ENCODE measurements at regions not wholly inside any gene's neighbourhood (a gene's known extent, or its start where the extent isn't known, plus 50 kb on each side); places are given as distances from the start of the nearest gene placed in this dataset.

DNA sequence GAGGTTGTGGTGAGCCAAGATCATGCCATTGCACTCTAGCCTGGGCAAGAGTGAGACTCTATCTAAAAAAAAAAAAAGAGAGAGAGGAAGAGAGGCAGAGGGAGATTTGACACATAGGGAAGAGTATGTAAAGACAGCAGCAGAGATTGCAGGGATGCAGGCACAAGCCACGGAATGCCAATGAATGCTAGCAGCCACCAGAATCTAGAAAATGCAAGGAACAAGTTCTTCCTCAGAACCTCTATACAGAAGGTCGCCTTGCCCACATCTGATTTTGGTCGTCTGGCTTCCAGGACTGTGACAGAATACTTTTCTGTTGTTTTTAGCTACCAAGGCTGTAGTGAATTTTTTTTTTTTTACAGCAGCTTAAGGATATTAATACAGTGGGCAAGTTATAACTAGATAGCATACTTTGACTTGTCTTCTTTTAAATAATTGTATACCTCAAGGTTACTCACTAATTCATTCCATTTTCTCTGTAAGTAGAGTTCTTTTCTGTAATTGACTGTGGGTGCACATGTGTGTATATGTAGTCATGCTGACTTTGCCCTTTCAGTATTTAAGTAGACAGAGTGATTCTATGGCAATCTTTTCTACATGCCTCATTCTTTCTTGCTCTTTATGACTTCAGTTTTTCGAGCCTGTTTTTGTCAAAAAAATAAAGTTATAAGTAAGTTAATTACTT is 402.2 kb downstream of the GJA1 start:
- no peak for DNase-seq

GRCh38 chr6:121838842-121839241 is 403.4 kb downstream of the GJA1 start:
- DNase-seq, result peak; percentile 95

DNA sequence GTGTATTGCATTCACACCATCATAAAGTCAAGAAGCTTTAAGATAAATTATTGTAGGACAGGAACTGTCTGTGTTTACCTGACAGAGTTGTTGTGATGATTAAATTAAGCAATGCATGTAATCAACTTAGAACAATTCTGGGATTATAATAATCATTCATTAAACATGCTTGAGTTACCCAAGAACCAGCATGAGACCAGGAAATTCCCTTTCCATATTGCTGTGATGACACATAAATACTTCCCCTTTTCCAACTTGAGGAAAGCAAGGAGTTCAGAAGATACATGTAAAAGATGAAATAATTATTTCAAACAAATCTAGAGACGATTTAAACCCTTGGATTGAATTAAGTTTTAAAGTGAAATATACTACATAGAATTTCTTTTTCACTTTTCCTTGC is 404.4 kb downstream of the GJA1 start:
- no peak for DNase-seq

DNA sequence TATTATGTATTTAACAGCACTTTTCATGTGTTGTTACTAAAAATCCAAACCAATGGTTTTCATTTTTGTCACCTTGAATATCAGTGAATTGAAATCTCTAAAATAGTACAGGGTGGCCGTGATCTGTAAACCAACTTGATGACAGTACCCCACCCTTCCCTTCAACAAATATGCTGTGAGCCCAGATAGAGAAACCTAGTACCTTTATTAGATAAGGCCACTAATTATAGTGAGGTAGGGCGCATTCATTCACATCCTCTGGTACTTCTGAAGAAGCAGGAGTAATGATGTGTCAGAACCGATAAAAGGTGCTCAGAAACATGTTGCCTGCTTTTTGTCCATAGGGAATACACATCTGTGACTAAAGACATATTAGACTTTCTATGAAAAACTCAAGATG is 409.5 kb downstream of the GJA1 start:
- no peak for DNase-seq

GRCh38 chr6:121847806-121848522 is 412.5 kb downstream of the GJA1 start:
- no peak for DNase-seq

GRCh38 chr6:121848523-121849255 is 413.2 kb downstream of the GJA1 start:
- no peak for DNase-seq

DNA sequence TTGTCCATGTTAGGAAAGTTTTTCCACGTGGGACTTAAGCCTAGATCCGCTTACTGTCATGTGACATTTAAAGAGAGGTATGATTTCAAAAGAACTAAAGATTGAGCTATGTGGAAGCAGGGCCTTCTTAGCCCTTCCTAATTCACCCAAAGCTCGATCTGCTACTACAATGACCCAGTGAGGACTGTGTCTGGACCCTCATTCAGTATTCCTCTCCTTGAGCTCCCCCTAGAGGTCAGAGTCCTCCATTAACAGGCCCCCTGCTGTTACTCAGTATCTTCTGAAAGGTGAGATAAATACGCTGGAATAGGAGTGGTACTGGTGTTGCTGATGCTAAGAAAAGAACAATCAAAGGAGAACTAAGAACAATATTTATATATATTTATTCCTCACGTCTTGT is 414.0 kb downstream of the GJA1 start:
- peak; percentile 80 for DNase-seq

DNA sequence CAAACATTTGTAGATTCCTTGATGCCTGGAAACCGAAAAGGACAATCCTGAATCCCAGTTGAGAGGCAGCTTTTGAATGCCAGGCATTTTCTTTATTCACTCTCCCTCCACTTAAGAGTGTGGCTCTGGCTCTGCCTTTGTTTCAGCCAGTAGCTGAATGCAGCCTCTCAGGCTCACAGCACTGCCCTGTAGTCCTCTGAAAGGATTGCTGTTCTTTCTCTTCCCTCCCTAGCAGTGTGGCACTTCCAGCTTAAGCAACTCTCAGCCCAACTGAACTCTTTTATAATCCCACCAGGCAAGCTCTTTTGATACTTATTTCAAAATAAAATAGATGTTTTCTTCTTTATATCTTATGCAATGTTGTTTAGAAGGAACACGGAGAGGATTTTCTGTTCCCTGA is 415.6 kb downstream of the GJA1 start:
- DNase-seq, result no peak

DNA sequence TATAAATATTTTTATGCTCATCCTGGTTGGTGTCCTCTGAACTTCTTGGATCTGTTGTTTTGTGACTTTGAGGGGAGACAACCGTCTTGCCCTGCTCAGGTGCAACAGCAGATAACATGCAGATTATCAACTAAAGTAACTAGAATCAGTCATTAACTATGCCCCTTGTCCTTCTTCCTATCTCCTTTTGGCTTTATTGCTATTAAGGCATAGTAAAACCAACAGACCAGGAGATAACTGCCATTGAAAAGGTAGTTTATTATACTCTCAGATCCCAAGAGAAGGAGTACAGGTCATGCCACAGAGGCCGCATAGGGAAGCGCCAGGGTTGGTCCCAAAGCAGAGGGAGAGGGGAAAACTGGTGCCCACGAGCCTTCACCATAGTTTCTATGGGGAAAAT is 418.2 kb downstream of the GJA1 start:
- no peak for DNase-seq

DNA sequence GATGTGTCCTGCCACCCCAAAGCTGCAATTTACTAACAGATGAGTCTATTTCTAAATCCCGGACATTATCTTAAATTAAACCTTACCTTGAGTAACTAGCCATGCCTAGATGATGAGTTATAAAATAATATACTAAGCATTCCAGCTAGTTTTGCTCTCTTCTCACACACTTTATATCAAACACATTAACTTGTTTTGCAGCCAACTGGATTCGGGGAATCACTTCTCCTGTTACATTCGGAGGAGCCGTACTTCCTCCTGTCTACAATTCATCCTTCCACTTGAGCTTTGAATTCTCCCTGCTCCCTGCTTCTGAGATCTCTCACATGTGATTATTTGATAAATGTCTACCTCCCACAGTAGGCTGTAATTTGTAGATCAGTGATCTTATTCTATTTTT is 420.1 kb downstream of the GJA1 start:
- DNase-seq, result no peak

DNA sequence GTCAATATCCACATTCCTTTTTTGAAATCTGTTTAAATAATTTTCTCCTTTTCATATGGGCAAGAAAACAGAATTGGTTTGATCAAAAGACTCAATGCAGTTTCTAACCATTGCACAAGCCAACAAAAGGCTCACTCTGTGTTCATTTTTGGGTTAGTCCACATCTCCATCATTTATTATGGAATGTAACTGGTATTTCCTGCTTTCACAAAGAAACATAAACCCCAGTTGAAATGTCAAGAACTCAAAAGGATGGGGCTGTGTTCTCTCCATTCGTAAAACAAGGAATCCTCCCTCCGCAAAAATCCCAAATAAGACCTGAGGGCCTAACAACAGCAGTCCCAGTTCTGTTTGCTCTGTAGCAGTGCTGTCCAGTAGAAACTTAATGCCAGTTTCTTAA is 420.9 kb downstream of the GJA1 start:
- no peak for DNase-seq

- no peak for DNase-seq
These were observed 422.1 kb downstream of the GJA1 start for GRCh38 chr6:121857551-121857950.

- DNase-seq, result no peak
These were observed 422.9 kb downstream of the GJA1 start for GRCh38 chr6:121858310-121858709.

GRCh38 chr6:121858986-121859385 is 423.5 kb downstream of the GJA1 start:
- DNase-seq, result no peak

- DNase-seq, result no peak
These were observed 430.4 kb downstream of the GJA1 start for GRCh38 chr6:121865811-121866210.

- DNase-seq, result no peak
These were observed 431.6 kb downstream of the GJA1 start for GRCh38 chr6:121867095-121867494.

- no peak for DNase-seq
These were observed 432.8 kb downstream of the GJA1 start for GRCh38 chr6:121868206-121868605.

GRCh38 chr6:121873595-121873994 is 438.1 kb downstream of the GJA1 start:
- no peak for DNase-seq

GRCh38 chr6:121876721-121877120 is 441.3 kb downstream of the GJA1 start:
- no peak for DNase-seq

DNA sequence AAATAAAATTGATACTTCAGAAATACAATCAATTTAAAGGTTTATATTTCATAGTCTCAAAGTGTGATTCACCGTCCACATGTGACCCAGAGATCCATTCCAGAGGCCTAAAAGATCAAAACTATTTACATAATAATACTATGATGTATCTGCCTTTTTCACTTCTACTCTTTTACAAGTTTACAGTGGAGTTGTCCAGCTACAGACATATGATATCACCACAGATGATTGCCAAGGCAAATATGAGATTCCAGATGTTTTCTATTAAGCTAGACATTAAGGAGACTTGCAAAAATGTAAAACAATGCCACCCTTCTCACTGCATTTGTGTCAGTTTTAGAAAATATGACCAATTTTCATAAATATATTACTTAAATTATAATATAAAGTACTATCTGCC is 443.7 kb downstream of the GJA1 start:
- DNase-seq, result no peak

GRCh38 chr6:121880831-121881230 is 445.4 kb downstream of the GJA1 start:
- DNase-seq, result no peak

GRCh38 chr6:121881974-121882667 is 446.7 kb downstream of the GJA1 start:
- no peak for DNase-seq

DNA sequence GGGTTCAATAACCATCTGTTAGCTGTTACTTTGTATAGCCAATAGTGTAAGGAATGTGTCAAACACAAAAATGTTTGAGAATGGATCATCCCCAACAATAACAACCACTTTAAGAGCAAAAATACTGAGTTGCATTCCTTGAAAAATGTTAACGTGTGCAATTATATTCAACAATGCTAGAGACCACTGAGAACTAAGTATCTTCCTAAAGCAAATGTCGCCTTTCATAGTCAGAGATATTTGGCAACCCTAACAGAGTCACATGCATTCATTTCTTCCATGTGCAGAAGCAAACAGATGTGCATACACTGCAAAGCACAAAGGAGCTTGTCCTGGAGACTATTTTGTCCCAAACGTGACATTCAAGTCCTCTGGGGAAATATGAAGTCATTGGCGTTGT is 448.6 kb downstream of the GJA1 start:
- no peak for DNase-seq

DNA sequence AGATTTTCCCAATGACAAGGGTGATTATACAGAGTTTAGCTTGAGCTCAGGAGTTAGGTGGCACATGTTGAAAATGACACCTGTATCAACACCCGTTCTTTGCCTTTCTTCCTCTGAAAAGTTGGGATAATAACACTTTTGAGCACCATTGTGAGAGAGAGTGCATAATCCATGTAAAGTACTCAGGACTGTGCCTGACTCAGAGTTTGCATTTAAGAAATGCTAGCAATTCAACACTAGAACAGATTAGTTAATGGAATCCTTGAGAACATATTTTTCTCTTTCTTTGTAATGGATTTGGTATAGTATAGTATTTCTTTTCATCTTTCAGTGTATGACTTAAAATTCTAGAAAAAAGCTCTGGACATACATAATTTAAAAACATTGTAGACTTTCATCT is 449.2 kb downstream of the GJA1 start:
- DNase-seq, result no peak

Measured in hematopoietic multipotent progenitor cell treated with erythropoietin and hydrocortisone succinate and interleukin-3 and kit ligand, for 8 days (in vitro differentiated cells).